ENCODE measurements at regions not wholly inside any gene's neighbourhood (a gene's known extent, or its start where the extent isn't known, plus 50 kb on each side); places are given as distances from the start of the nearest gene placed in this dataset.
A peak's percentile ranks its signal among the peaks of the same experiment; 100 is the strongest.
"Not testable (repeated sequence)": the region's sequence is repeated elsewhere in the genome, so short reads cannot be mapped to it uniquely, and the experiment has no call there.

GRCh38 chr14:80278293-80279023, 67.2 kb upstream of the DIO2 start:
- WGBS, 2 experiments (ENCODE audit: low coverage in 1 of 2, low lambda C conversion rate in 2 of 2, missing lambda C conversion rate in 2 of 2), result 9 to 12% methylated on average over 2 of the region's 2 CpGs
- Histone ChIP-seq H3K9me3 (ENCODE audit: low read depth) (no peaks in the 10 kb centered on the region), H3K9me2 (ENCODE audit: insufficient read depth) (no peaks in the 10 kb centered on the region; the same call in 1 of the 2 replicates), H3K27me3 (replicated peaks; ENCODE audit: insufficient read depth) (no peaks in the 10 kb centered on the region), H3K27ac (peak overlapping the region; percentile 53), H4K20me1 (ENCODE audit: insufficient read depth) (no peaks in the 10 kb centered on the region), H3K36me3 (ENCODE audit: low read depth) (no peaks in the 10 kb centered on the region), H3K4me1 (ENCODE audit: insufficient read depth) (peaks cover 37% of the 10 kb centered on the region), H3K4me2 (ENCODE audit: unreplicated experiment) (peak overlapping the region; percentile 54), H3K9ac (no peak overlapping the region; the same call in 1 of the 2 replicates), H3K79me2 (ENCODE audit: insufficient read depth) (no peaks in the 10 kb centered on the region), H3F3A (ENCODE audit: insufficient read depth) (peaks cover 42% of the 10 kb centered on the region), H2AFZ (peak overlapping the region; percentile 62), H3K4me3 (peak overlapping the region; percentile 31)
- DNase-seq, result peak; percentile 61
- TF ChIP-seq EZH2 (IDR thresholded peaks at IDR 0.05; ENCODE audit: insufficient read depth, poor library complexity, severe bottlenecking) (no peak), EZH2phosphoT487 (IDR thresholded peaks at IDR 0.05; ENCODE audit: insufficient read depth, low read depth) (no peak)
- in situ Hi-C loops (cut with MboI), result no loop called here

- H3K27me3 ChIP-seq (replicated peaks; ENCODE audit: insufficient read depth), result no peaks in the 10 kb centered on the region
- in situ Hi-C loops (cut with MboI), result no loop called here
- no peaks in the 10 kb centered on the region for H4K20me1 ChIP-seq (ENCODE audit: insufficient read depth)
- H2AFZ ChIP-seq, result no peak overlapping the region
- peaks cover 42% of the 10 kb centered on the region for H3F3A ChIP-seq (ENCODE audit: insufficient read depth)
- no peak overlapping the region for H3K9ac ChIP-seq
- peak overlapping the region; percentile 11 for H3K4me3 ChIP-seq
- H3K9me2 ChIP-seq (ENCODE audit: insufficient read depth), result no peaks in the 10 kb centered on the region; the same call in 1 of the 2 replicates
- H3K9me3 ChIP-seq (ENCODE audit: low read depth), result no peaks in the 10 kb centered on the region
- WGBS, 2 experiments (ENCODE audit: low coverage in 1 of 2, low lambda C conversion rate in 2 of 2, missing lambda C conversion rate in 2 of 2), result 43 to 48% methylated on average over 3 of the region's 3 CpGs
- H3K4me1 ChIP-seq (ENCODE audit: insufficient read depth), result peaks cover 38% of the 10 kb centered on the region
- peak; percentile 58 for DNase-seq
- no peaks in the 10 kb centered on the region for H3K79me2 ChIP-seq (ENCODE audit: insufficient read depth)
- peak overlapping the region; percentile 17 for H3K4me2 ChIP-seq (ENCODE audit: unreplicated experiment)
- H3K27ac ChIP-seq, result peak overlapping the region; percentile 49
- TF ChIP-seq EZH2 (IDR thresholded peaks at IDR 0.05; ENCODE audit: insufficient read depth, poor library complexity, severe bottlenecking), result no peak
- no peaks in the 10 kb centered on the region for H3K36me3 ChIP-seq (ENCODE audit: low read depth)
Measured at GRCh38 chr14:80275208-80275850, 64.0 kb upstream of the DIO2 start.

GRCh38 chr14:80274310-80274709, 63.0 kb upstream of the DIO2 start:
- H3K27ac ChIP-seq; H3K4me3 ChIP-seq; H3K79me2 ChIP-seq (ENCODE audit: insufficient read depth); H3K27me3 ChIP-seq (replicated peaks; ENCODE audit: insufficient read depth); in situ Hi-C loops (cut with MboI); H2AFZ ChIP-seq; H4K20me1 ChIP-seq (ENCODE audit: insufficient read depth); H3K9ac ChIP-seq; DNase-seq; H3K36me3 ChIP-seq (ENCODE audit: low read depth); H3K9me3 ChIP-seq (ENCODE audit: low read depth); H3K4me2 ChIP-seq (ENCODE audit: unreplicated experiment); H3K9me2 ChIP-seq (ENCODE audit: insufficient read depth): not testable (repeated sequence)
- peaks cover 48% of the 10 kb centered on the region for H3K4me1 ChIP-seq (ENCODE audit: insufficient read depth)
- 94 to 99% methylated on average over 2 of the region's 2 CpGs for WGBS, 2 experiments (ENCODE audit: low coverage in 1 of 2, low lambda C conversion rate in 2 of 2, missing lambda C conversion rate in 2 of 2)
- peaks cover 48% of the 10 kb centered on the region for H3F3A ChIP-seq (ENCODE audit: insufficient read depth)

GRCh38 chr14:80271389-80271788, 60.1 kb upstream of the DIO2 start:
- H3K9me2 ChIP-seq (ENCODE audit: insufficient read depth), result peaks cover 3% of the 10 kb centered on the region; the same call in 1 of the 2 replicates
- WGBS, 2 experiments (ENCODE audit: low coverage in 1 of 2, low lambda C conversion rate in 2 of 2, missing lambda C conversion rate in 2 of 2), result 64 to 67% methylated on average over 1 of the region's 1 CpG
- H3K79me2 ChIP-seq (ENCODE audit: insufficient read depth), result no peaks in the 10 kb centered on the region
- H3K9ac ChIP-seq, result no peak overlapping the region
- TF ChIP-seq EZH2phosphoT487 (IDR thresholded peaks at IDR 0.05; ENCODE audit: insufficient read depth, low read depth) (no peak), EZH2 (IDR thresholded peaks at IDR 0.05; ENCODE audit: insufficient read depth, poor library complexity, severe bottlenecking) (no peak)
- H2AFZ ChIP-seq, result no peak overlapping the region
- no peaks in the 10 kb centered on the region for H3K9me3 ChIP-seq (ENCODE audit: low read depth)
- peaks cover 27% of the 10 kb centered on the region; the same call in 1 of the 2 replicates for H3F3A ChIP-seq (ENCODE audit: insufficient read depth)
- no peaks in the 10 kb centered on the region for H3K27me3 ChIP-seq (replicated peaks; ENCODE audit: insufficient read depth)
- peak; percentile 40 for DNase-seq
- no peak overlapping the region for H3K27ac ChIP-seq
- no peak overlapping the region for H3K4me2 ChIP-seq (ENCODE audit: unreplicated experiment)
- no peaks in the 10 kb centered on the region for H4K20me1 ChIP-seq (ENCODE audit: insufficient read depth)
- in situ Hi-C loops (cut with MboI), result no loop called here
- no peaks in the 10 kb centered on the region for H3K36me3 ChIP-seq (ENCODE audit: low read depth)
- peaks cover 36% of the 10 kb centered on the region for H3K4me1 ChIP-seq (ENCODE audit: insufficient read depth)
- no peak overlapping the region for H3K4me3 ChIP-seq
